ENCODE measurements at regions not wholly inside any gene's neighbourhood (a gene's known extent, or its start where the extent isn't known, plus 50 kb on each side); places are given as distances from the start of the nearest gene placed in this dataset.

GRCh38 chr16:63921737-63922295, 1200.0 kb downstream of the CDH11 start:
- Histone ChIP-seq H3K9me3 (replicated peaks; ENCODE audit: control insufficient read depth, insufficient read depth, low read length) (no peaks in the 10 kb centered on the region), H3K79me2 (ENCODE audit: control insufficient read depth, insufficient read depth, low read length) (no peaks in the 10 kb centered on the region), H2AFZ (ENCODE audit: control insufficient read depth, low read depth, low read length) (no peak overlapping the region), H3K27ac (ENCODE audit: control insufficient read depth, insufficient read depth) (no peak overlapping the region), H3K27me3 (replicated peaks in 1 of 2; ENCODE audit: control insufficient read depth in 2 of 2, insufficient read depth in 2 of 2, low read length in 1 of 2) (no peaks in the 10 kb centered on the region), H3K4me3 (no peak overlapping the region), H3K9ac (ENCODE audit: control insufficient read depth, insufficient read depth, low read length) (no peak overlapping the region), H3K4me1 (ENCODE audit: control insufficient read depth, insufficient read depth, low read length) (no peaks in the 10 kb centered on the region), H4K20me1 (ENCODE audit: control insufficient read depth, insufficient read depth) (no peaks in the 10 kb centered on the region), H3K36me3 (ENCODE audit: control insufficient read depth in 2 of 2, insufficient read depth in 2 of 2, low read length in 1 of 2) (no peaks in the 10 kb centered on the region), H3K4me2 (ENCODE audit: control insufficient read depth, insufficient read depth) (no peak overlapping the region)
- no TSS peak for BruUV-seq (replicated peaks)
- DNase-seq (ENCODE audit: low read depth, low spot score) (no peak), ATAC-seq (no peak), FAIRE-seq (no peak)
- in situ Hi-C loops (cut with MboI), result no loop called here
- CTCF ChIA-PET, result no interaction called here
- TF ChIP-seq RUNX3 (IDR thresholded peaks at IDR 0.05; ENCODE audit: low read length), result no peak
- no peak for TF ChIP-seq SIN3A (IDR thresholded peaks at IDR 0.05; ENCODE audit: low read depth, low read length)
- no peak for TF ChIP-seq NRF1 (conservative IDR thresholded peaks at IDR 0.05; ENCODE audit: low read depth, low read length)
- no peak for TF ChIP-seq BACH1 (IDR thresholded peaks at IDR 0.05; ENCODE audit: borderline replicate concordance)
- TF ChIP-seq SMAD1 (IDR thresholded peaks at IDR 0.05; ENCODE audit: low read depth, partially characterized antibody), result no peak
- TF ChIP-seq TARDBP (IDR thresholded peaks at IDR 0.05; ENCODE audit: borderline replicate concordance), result no peak
- TF ChIP-seq CBX5 (IDR thresholded peaks at IDR 0.05; ENCODE audit: low read depth), result no peak
- no peak for TF ChIP-seq PBX3 (IDR thresholded peaks at IDR 0.05; ENCODE audit: insufficient replicate concordance, low read depth, low read length)
- TF ChIP-seq RBBP5 (conservative IDR thresholded peaks at IDR 0.05), result no peak
- TF ChIP-seq MYC (IDR thresholded peaks at IDR 0.05; ENCODE audit: insufficient read depth, insufficient read length, insufficient replicate concordance, low read length, severe bottlenecking), result no peak
- TF ChIP-seq SREBF2 (IDR thresholded peaks at IDR 0.05; ENCODE audit: low read length), result no peak
- TF ChIP-seq IKZF1 (conservative IDR thresholded peaks at IDR 0.05), result no peak
- no peak for TF ChIP-seq BCL11A (IDR thresholded peaks at IDR 0.05; ENCODE audit: low read depth, low read length)
- POLR2A ChIA-PET, result no interaction called here
- 8% methylated on average over 3 of the region's 3 CpGs for WGBS (ENCODE audit: insufficient coverage, insufficient replicate concordance, low lambda C conversion rate, missing lambda C conversion rate)
- RAD21 ChIA-PET (ENCODE audit: unreplicated experiment), result no interaction called here
- intact Hi-C loops (cut with micrococcal nuclease; ENCODE audit: unreplicated experiment), result no loop called here
- SMC1A ChIA-PET (ENCODE audit: uncharacterized antibody, unreplicated experiment), result no interaction called here
